HEK293 (cell line): ENCODE measurements at regions not wholly inside any gene's neighbourhood (a gene's known extent, or its start where the extent isn't known, plus 50 kb on each side); places are given as distances from the start of the nearest gene placed in this dataset.

Experiments
- CTCF ChIA-PET: fragments of 350-600 bp; formaldehyde crosslinking; extraction: SDS; loops from one replicate; lab custom pipeline; 2021; ENCODE audit warnings: antibody characterized with exemption; lab: Yijun Ruan, JAX
- POLR2A ChIA-PET: fragments of 300-600 bp; formaldehyde crosslinking; extraction: SDS; loops from one replicate; lab custom pipeline; 2020; ENCODE audit warnings: antibody characterized with exemption, inconsistent platforms; lab: Yijun Ruan, JAX
- H3K27ac ChIP-seq: fragments of 200-500 bp; sonication (Bioruptor generic); 2 replicates; pipeline ENCODE4 v1.5.1; 2014; ENCODE audit warnings: low read depth, low read length, control low read depth, inconsistent platforms; ENCODE audit errors: extremely low read depth
- H3K36me3 ChIP-seq, 2 experiments: fragments of 200-500 bp in 1 of 2; sonication (Bioruptor generic) in 1 of 2; 1 replicate in 1 of 2; 2 replicates in 1 of 2; pipeline ENCODE4 v1.5.1; 2014 to 2017; ENCODE audit warnings: inconsistent platforms in 2 of 2, low read length in 2 of 2; ENCODE audit not compliant: control insufficient read depth in 2 of 2, insufficient read depth in 1 of 2
- H3K4me1 ChIP-seq: fragments of 200-500 bp; sonication (Bioruptor generic); 2 replicates; pipeline ENCODE4 v1.5.1; 2014; ENCODE audit warnings: mild to moderate bottlenecking, low read length, inconsistent platforms; ENCODE audit not compliant: control insufficient read depth, insufficient read depth
- H3K4me3 ChIP-seq: 2 replicates; pipeline ENCODE4 v1.5.1; 2011; ENCODE audit warnings: low read depth, mild to moderate bottlenecking, control low read depth, low read length, moderate library complexity
- H3K9me3 ChIP-seq: fragments of 200-500 bp; sonication (Bioruptor generic); 2 replicates; pipeline ENCODE4 v1.5.1; 2014; ENCODE audit warnings: low read depth, low read length, inconsistent platforms; ENCODE audit not compliant: control insufficient read depth, insufficient read depth
- EGR2 ChIP-seq: fragments of 450-650 bp; formaldehyde crosslinking; IDR thresholded peaks from 2 replicates; pipeline ENCODE4 v1.5.1; 2016; ENCODE audit warnings: low read depth, missing biosample characterization, missing genetic modification characterization
- IKZF3 ChIP-seq: fragments of 450-650 bp; IDR thresholded peaks from 2 replicates; pipeline ENCODE4 v1.5.0; 2018; ENCODE audit warnings: missing biosample characterization, mild to moderate bottlenecking, missing genetic modification characterization, moderate library complexity
- INSM2 ChIP-seq: fragments of 450-650 bp; formaldehyde crosslinking; IDR thresholded peaks from 2 replicates; pipeline ENCODE4 v1.5.1; 2016; ENCODE audit warnings: missing biosample characterization, missing genetic modification characterization
- SP2 ChIP-seq: fragments of 450-650 bp; formaldehyde crosslinking; IDR thresholded peaks from 2 replicates; pipeline ENCODE4 v1.5.1; 2016; ENCODE audit warnings: missing biosample characterization, missing genetic modification characterization
- SP7 ChIP-seq: fragments of 450-650 bp; formaldehyde crosslinking; IDR thresholded peaks from 2 replicates; pipeline ENCODE4 v1.5.1; 2016; ENCODE audit warnings: missing biosample characterization, missing genetic modification characterization
- ZBTB44 ChIP-seq: fragments of 450-650 bp; IDR thresholded peaks from 2 replicates; pipeline ENCODE4 v1.5.1; 2018; ENCODE audit warnings: missing biosample characterization, mild to moderate bottlenecking, missing genetic modification characterization
- ZBTB7A ChIP-seq: fragments of 450-650 bp; formaldehyde crosslinking; IDR thresholded peaks from 2 replicates; pipeline ENCODE4 v1.5.1; 2016; ENCODE audit warnings: low read depth, missing biosample characterization, missing genetic modification characterization
- ZFP69B ChIP-seq: fragments of 450-650 bp; formaldehyde crosslinking; IDR thresholded peaks from 2 replicates; pipeline ENCODE4 v1.5.1; 2016; ENCODE audit warnings: missing biosample characterization, missing genetic modification characterization
- ZNF169 ChIP-seq: fragments of 450-650 bp; formaldehyde crosslinking; IDR thresholded peaks from 2 replicates; pipeline ENCODE4 v1.5.1; 2016; ENCODE audit warnings: missing biosample characterization, missing genetic modification characterization
- ZNF184 ChIP-seq: fragments of 450-650 bp; IDR thresholded peaks from 2 replicates; pipeline ENCODE4 v1.5.1; 2018; ENCODE audit warnings: missing biosample characterization, mild to moderate bottlenecking, missing genetic modification characterization
- ZNF19 ChIP-seq: fragments of 450-650 bp; formaldehyde crosslinking; IDR thresholded peaks from 2 replicates; pipeline ENCODE4; 2016; ENCODE audit warnings: missing biosample characterization, missing genetic modification characterization, low read depth
- ZNF292 ChIP-seq: fragments of 450-650 bp; formaldehyde crosslinking; IDR thresholded peaks from 2 replicates; pipeline ENCODE4 v1.5.1; 2016; ENCODE audit warnings: low read depth, missing biosample characterization, missing genetic modification characterization, borderline replicate concordance
- ZNF335 ChIP-seq: fragments of 450-650 bp; formaldehyde crosslinking; conservative IDR thresholded peaks from 2 replicates; pipeline ENCODE4 v1.5.1; 2016; ENCODE audit warnings: missing biosample characterization, missing genetic modification characterization
- ZNF354C ChIP-seq: fragments of 450-650 bp; formaldehyde crosslinking; IDR thresholded peaks from 2 replicates; pipeline ENCODE4 v1.5.1; 2016; ENCODE audit warnings: missing biosample characterization, missing genetic modification characterization, low read depth, borderline replicate concordance
- ZNF362 ChIP-seq: fragments of 450-650 bp; formaldehyde crosslinking; IDR thresholded peaks from 2 replicates; pipeline ENCODE4 v1.5.1; 2016; ENCODE audit warnings: missing biosample characterization, missing genetic modification characterization
- ZNF521 ChIP-seq: fragments of 450-650 bp; formaldehyde crosslinking; IDR thresholded peaks from 2 replicates; pipeline ENCODE4 v1.5.1; 2017; ENCODE audit warnings: missing biosample characterization, mild to moderate bottlenecking, missing genetic modification characterization
- ZNF571 ChIP-seq: fragments of 450-650 bp; formaldehyde crosslinking; IDR thresholded peaks from 2 replicates; pipeline ENCODE4 v1.5.0; 2017; ENCODE audit warnings: missing biosample characterization, missing genetic modification characterization
- ZNF596 ChIP-seq: fragments of 450-650 bp; IDR thresholded peaks from 2 replicates; pipeline ENCODE4 v1.5.0; 2018; ENCODE audit warnings: missing biosample characterization, mild to moderate bottlenecking, missing genetic modification characterization, moderate library complexity
- ZNF629 ChIP-seq: fragments of 450-650 bp; formaldehyde crosslinking; IDR thresholded peaks from 2 replicates; pipeline ENCODE4 v1.5.1; 2017; ENCODE audit warnings: missing biosample characterization, missing genetic modification characterization
- ZNF701 ChIP-seq: fragments of 450-650 bp; formaldehyde crosslinking; IDR thresholded peaks from 2 replicates; pipeline ENCODE4 v1.5.1; 2016; ENCODE audit warnings: missing biosample characterization, missing genetic modification characterization
- ZNF747 ChIP-seq: fragments of 450-650 bp; formaldehyde crosslinking; IDR thresholded peaks from 2 replicates; pipeline ENCODE4 v1.5.1; 2016; ENCODE audit warnings: missing biosample characterization, missing genetic modification characterization
- ZSCAN4 ChIP-seq: fragments of 450-650 bp; formaldehyde crosslinking; IDR thresholded peaks from 2 replicates; pipeline ENCODE4 v1.5.1; 2017; ENCODE audit warnings: missing biosample characterization, missing genetic modification characterization
- ZXDB ChIP-seq: fragments of 450-650 bp; formaldehyde crosslinking; IDR thresholded peaks from 2 replicates; pipeline ENCODE4 v1.5.1; 2016; ENCODE audit warnings: missing biosample characterization, missing genetic modification characterization
- TF ChIP-seq, protein P1 (sequence below): fragments of 450-650 bp; formaldehyde crosslinking; IDR thresholded peaks from 2 replicates; pipeline ENCODE4 v1.5.1; 2016; ENCODE audit warnings: missing biosample characterization, missing genetic modification characterization, borderline replicate concordance
- TF ChIP-seq, protein P2 (sequence below): IDR thresholded peaks from 2 replicates; pipeline ENCODE4 v1.6.1; 2011; ENCODE audit warnings: mild to moderate bottlenecking, low read depth, low read length, borderline replicate concordance

GRCh38 chr4:79083406-79084010, 144.3 kb upstream of the PAQR3 start (continued):
- TF ChIP-seq ZNF354C (tag by site-specific recombination) = no peak
- no peak for TF ChIP-seq ZNF521
- TF ChIP-seq ZNF335 (tag by site-specific recombination) = no peak
- TF ChIP-seq, protein P1, sequence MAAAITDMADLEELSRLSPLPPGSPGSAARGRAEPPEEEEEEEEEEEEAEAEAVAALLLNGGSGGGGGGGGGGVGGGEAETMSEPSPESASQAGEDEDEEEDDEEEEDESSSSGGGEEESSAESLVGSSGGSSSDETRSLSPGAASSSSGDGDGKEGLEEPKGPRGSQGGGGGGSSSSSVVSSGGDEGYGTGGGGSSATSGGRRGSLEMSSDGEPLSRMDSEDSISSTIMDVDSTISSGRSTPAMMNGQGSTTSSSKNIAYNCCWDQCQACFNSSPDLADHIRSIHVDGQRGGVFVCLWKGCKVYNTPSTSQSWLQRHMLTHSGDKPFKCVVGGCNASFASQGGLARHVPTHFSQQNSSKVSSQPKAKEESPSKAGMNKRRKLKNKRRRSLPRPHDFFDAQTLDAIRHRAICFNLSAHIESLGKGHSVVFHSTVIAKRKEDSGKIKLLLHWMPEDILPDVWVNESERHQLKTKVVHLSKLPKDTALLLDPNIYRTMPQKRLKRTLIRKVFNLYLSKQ (tag by site-specific recombination) = no peak
- TF ChIP-seq EGR2 = no peak
- TF ChIP-seq ZNF596 (tag by site-specific recombination) = no peak
- TF ChIP-seq ZNF184 (tag by site-specific recombination) = no peak
- TF ChIP-seq ZNF362 = no peak
- TF ChIP-seq IKZF3 (tag by site-specific recombination) = no peak
- TF ChIP-seq, all 188 proteins: peak for 0

- H3K9me3 ChIP-seq = no peaks in the 10 kb centered on the region
- no peaks in the 10 kb centered on the region for H3K4me1 ChIP-seq
- H3K27ac ChIP-seq = no peak overlapping the region
- POLR2A ChIA-PET = no interaction called here
- H3K4me3 ChIP-seq = no peak overlapping the region
- CTCF ChIA-PET = no interaction called here
- TF ChIP-seq, protein P2, sequence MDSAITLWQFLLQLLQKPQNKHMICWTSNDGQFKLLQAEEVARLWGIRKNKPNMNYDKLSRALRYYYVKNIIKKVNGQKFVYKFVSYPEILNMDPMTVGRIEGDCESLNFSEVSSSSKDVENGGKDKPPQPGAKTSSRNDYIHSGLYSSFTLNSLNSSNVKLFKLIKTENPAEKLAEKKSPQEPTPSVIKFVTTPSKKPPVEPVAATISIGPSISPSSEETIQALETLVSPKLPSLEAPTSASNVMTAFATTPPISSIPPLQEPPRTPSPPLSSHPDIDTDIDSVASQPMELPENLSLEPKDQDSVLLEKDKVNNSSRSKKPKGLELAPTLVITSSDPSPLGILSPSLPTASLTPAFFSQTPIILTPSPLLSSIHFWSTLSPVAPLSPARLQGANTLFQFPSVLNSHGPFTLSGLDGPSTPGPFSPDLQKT = no peak
- TF ChIP-seq SP7 = no peak
- no peak for TF ChIP-seq ZNF362
- no peak for TF ChIP-seq ZNF169 (tag by site-specific recombination)
- no peak for TF ChIP-seq ZNF747 (tag by site-specific recombination)
- no peak for TF ChIP-seq ZNF701 (tag by site-specific recombination)
- TF ChIP-seq ZFP69B = no peak
- TF ChIP-seq SP2 = no peak
- no peak for TF ChIP-seq ZNF629 (tag by site-specific recombination)
- no peak for TF ChIP-seq ZNF19 (tag by site-specific recombination)
- TF ChIP-seq ZBTB44 (tag by site-specific recombination) = no peak
- TF ChIP-seq ZNF571 (tag by site-specific recombination) = no peak
- TF ChIP-seq ZXDB (tag by site-specific recombination) = no peak
- TF ChIP-seq INSM2 (tag by site-specific recombination) = no peak
- TF ChIP-seq ZSCAN4 = no peak
- TF ChIP-seq ZBTB7A (tag by site-specific recombination) = no peak
- TF ChIP-seq ZNF354C (tag by site-specific recombination) = no peak
- no peak for TF ChIP-seq ZNF292 (tag by site-specific recombination)
- no peaks in the 10 kb centered on the region for H3K36me3 ChIP-seq
Observed at GRCh38 chr4:79082997-79083396, 143.8 kb upstream of the PAQR3 start.
